ENCODE measurements at regions not wholly inside any gene's neighbourhood (a gene's known extent, or its start where the extent isn't known, plus 50 kb on each side); places are given as distances from the start of the nearest gene placed in this dataset.

DNA sequence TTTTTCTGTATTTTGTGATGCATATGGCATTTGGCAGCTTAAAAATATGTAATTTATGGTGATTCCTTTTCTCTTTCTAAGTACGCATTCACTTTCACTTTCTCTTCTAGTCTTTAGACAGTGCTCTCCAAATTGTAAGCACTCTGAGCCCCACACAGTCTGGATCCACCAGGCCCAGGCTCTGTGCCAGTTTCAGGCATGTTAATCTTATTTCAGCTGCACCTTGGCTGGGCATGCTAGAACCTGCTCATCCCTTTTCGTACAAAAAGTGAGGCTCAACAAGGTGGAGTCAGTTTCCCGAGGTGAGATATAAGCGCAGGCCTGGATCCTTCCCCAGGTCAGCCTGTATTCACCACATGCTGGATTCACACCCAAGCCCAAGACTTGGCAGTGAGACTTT lies 203.9 kb downstream of the MTX2 start:
- TF ChIP-seq BHLHE40 (IDR thresholded peaks at IDR 0.05; ENCODE audit: borderline replicate concordance): no peak
- no peak for TF ChIP-seq SP1 (IDR thresholded peaks at IDR 0.05)
- no peak for TF ChIP-seq TARDBP (IDR thresholded peaks at IDR 0.05)
- no peak for TF ChIP-seq LEF1 (IDR thresholded peaks at IDR 0.05; ENCODE audit: borderline replicate concordance)
- TF ChIP-seq HDGF (IDR thresholded peaks at IDR 0.05; ENCODE audit: borderline replicate concordance): no peak
- TF ChIP-seq FOXM1 (IDR thresholded peaks at IDR 0.05; ENCODE audit: borderline replicate concordance): no peak
- no peak for TF ChIP-seq SUZ12 (IDR thresholded peaks at IDR 0.05)

Measured in HEK293T (cell line).